ENCODE measurements at regions not wholly inside any gene's neighbourhood (a gene's known extent, or its start where the extent isn't known, plus 50 kb on each side); places are given as distances from the start of the nearest gene placed in this dataset.

DNA sequence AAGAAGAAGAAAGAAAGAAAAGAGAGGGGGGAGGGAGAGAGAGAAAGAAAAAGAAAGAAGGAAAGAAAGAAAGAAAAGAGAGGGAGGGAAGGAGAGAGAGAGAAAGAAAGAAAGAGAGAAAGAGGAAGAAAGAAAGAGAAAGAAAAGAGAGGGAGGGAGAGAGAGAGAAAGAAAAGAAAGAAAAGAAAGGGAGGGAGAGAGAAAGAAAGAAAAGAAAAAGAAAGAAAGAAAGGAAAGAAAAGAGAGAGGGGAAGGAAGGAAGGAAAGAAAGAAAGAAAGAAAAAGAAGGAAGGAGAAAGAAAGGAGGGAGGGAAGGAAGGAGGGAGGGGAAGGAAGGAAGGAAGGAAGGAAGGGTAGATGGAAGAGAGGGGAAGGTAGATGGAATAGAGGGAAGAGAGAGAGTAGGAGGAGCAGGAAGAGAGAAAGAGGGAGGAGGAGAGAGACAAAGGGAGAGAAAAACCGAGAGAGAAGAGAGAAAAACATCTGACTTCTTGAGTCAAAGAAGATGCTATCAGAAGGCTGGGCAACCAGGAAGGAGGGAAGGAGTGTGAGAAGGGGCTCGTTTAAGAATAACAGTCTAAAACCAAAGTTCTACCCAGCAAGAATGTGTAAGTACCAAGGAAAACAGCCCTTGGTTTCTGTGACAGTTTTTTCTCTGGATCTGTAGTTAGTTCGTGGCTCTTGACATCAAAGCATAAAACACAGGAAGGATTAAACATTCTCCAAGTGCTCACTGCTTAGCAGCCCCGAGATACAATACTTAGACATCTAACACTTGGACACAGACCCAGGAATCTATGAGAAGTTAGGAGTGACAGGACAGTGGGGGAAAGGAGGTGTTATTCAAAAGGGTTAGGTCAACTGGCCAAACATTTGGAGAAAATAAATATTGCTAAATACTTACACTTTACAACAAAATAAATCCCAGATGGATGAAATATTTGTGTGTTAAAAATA lies 131.9 kb upstream of the STMND1 start:
- TF ChIP-seq POLR2A (IDR thresholded peaks at IDR 0.05) (no peak), EP300 (IDR thresholded peaks at IDR 0.05; ENCODE audit: low read depth) (no peak), POLR2AphosphoS5 (IDR thresholded peaks at IDR 0.05) (no peak)
- TF ChIP-seq, protein P1, sequence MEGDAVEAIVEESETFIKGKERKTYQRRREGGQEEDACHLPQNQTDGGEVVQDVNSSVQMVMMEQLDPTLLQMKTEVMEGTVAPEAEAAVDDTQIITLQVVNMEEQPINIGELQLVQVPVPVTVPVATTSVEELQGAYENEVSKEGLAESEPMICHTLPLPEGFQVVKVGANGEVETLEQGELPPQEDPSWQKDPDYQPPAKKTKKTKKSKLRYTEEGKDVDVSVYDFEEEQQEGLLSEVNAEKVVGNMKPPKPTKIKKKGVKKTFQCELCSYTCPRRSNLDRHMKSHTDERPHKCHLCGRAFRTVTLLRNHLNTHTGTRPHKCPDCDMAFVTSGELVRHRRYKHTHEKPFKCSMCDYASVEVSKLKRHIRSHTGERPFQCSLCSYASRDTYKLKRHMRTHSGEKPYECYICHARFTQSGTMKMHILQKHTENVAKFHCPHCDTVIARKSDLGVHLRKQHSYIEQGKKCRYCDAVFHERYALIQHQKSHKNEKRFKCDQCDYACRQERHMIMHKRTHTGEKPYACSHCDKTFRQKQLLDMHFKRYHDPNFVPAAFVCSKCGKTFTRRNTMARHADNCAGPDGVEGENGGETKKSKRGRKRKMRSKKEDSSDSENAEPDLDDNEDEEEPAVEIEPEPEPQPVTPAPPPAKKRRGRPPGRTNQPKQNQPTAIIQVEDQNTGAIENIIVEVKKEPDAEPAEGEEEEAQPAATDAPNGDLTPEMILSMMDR (IDR thresholded peaks at IDR 0.05): no peak
- Histone ChIP-seq H3K9me3 (no peaks in the 10 kb centered on the region), H3K27me3 (peaks cover 8% of the 10 kb centered on the region), H3K4me1 (peaks cover 0 to 3% (median 0%) of the 10 kb centered on the region in 4 donors), H3K27ac (no peak overlapping the region), H3K4me3 (no peak overlapping the region), H3K36me3 (no peaks in the 10 kb centered on the region)
- intact Hi-C loops (cut with DNase I; ENCODE audit: low total_unique reads): no loop called here
- DNase-seq: no peak
- 12 to 19% methylated on average over 4 of the region's 4 CpGs for WGBS, 2 donors (ENCODE audit: low coverage in 1 of 2)
- in situ Hi-C loops (cut with MboI; ENCODE audit: low pct_ligation_motif_present in 1 of 4, low pct_unique_long_range_greater_than_20kb in 1 of 4, low sequenced_read_pairs in 3 of 4): loop anchor here in 3 of 4 donors (10.0 to 25.0 kb wide), 4 partner anchors 205 to 635 kb away; partner anchors contain the start of gene ATXN1 (in 1 of the 3)

DNA sequence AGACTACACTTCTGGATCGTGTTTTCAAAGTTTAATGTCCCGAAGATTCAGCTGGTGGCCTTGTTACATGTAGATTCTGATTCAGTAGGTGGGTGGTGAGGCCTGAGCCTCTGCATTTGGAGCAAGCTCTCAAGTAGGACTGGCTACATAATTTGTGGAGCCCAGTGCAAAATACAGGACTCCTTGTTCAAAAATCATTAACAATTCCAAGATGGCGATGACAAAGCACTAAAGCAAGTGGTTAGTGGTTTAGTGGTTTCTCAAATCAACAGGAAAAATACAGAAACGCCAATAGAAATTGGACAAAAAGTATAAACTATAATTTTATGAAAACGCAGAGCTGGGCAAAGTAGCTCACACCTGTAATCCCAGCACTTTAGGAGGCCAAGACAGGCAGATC lies 133.7 kb upstream of the STMND1 start:
- intact Hi-C loops (cut with DNase I; ENCODE audit: low total_unique reads): no loop called here
- DNase-seq: no peak
- in situ Hi-C loops (cut with MboI; ENCODE audit: low pct_ligation_motif_present in 1 of 4, low pct_unique_long_range_greater_than_20kb in 1 of 4, low sequenced_read_pairs in 3 of 4): loop anchor here in 3 of 4 donors (10.0 to 25.0 kb wide), 4 partner anchors 203 to 633 kb away; partner anchors contain the start of gene ATXN1 (in 1 of the 3)
- no peaks in the 10 kb centered on the region for H3K9me3 ChIP-seq
- no peaks in the 10 kb centered on the region for H3K36me3 ChIP-seq
- TF ChIP-seq EP300 (IDR thresholded peaks at IDR 0.05; ENCODE audit: low read depth): no peak
- TF ChIP-seq POLR2AphosphoS5 (IDR thresholded peaks at IDR 0.05): no peak
- no peak for TF ChIP-seq POLR2A (IDR thresholded peaks at IDR 0.05)
- TF ChIP-seq, protein P1 (IDR thresholded peaks at IDR 0.05): no peak
- 81 to 84% methylated on average over 4 to 5 of the region's 5 CpGs for WGBS, 2 donors (ENCODE audit: low coverage in 1 of 2)
- H3K4me1 ChIP-seq: peaks cover 0 to 7% (median 0%) of the 10 kb centered on the region in 4 donors
- no peak overlapping the region for H3K27ac ChIP-seq
- H3K4me3 ChIP-seq: no peak overlapping the region
- H3K27me3 ChIP-seq: peaks cover 8% of the 10 kb centered on the region

DNA sequence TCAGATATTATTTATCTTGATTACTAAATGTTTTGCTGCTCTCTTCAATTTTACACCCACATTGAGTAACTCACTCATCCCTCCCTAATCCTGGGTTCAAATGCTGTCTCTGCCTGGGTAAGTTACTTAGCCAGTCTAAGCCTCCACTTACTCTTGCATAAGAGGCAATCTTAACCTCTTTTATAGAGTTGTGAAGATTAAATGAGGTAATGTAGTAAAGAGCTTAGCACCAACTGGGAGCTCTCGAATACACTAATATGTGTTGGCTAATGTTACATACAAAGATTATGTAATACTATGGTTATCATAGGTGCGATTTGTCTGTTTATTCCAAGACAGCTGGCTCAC lies 134.4 kb upstream of the STMND1 start:
- TF ChIP-seq POLR2AphosphoS5 (IDR thresholded peaks at IDR 0.05) (no peak), POLR2A (IDR thresholded peaks at IDR 0.05) (no peak), EP300 (IDR thresholded peaks at IDR 0.05; ENCODE audit: low read depth) (no peak)
- TF ChIP-seq, protein P1 (IDR thresholded peaks at IDR 0.05): no peak
- WGBS, 2 donors (ENCODE audit: low coverage in 1 of 2): 63 to 89% methylated on average over 2 of the region's 2 CpGs
- in situ Hi-C loops (cut with MboI; ENCODE audit: low pct_ligation_motif_present in 1 of 4, low pct_unique_long_range_greater_than_20kb in 1 of 4, low sequenced_read_pairs in 3 of 4): loop anchor here in 3 of 4 donors (10.0 to 25.0 kb wide), 4 partner anchors 203 to 633 kb away; partner anchors contain the start of gene ATXN1 (in 1 of the 3)

DNA sequence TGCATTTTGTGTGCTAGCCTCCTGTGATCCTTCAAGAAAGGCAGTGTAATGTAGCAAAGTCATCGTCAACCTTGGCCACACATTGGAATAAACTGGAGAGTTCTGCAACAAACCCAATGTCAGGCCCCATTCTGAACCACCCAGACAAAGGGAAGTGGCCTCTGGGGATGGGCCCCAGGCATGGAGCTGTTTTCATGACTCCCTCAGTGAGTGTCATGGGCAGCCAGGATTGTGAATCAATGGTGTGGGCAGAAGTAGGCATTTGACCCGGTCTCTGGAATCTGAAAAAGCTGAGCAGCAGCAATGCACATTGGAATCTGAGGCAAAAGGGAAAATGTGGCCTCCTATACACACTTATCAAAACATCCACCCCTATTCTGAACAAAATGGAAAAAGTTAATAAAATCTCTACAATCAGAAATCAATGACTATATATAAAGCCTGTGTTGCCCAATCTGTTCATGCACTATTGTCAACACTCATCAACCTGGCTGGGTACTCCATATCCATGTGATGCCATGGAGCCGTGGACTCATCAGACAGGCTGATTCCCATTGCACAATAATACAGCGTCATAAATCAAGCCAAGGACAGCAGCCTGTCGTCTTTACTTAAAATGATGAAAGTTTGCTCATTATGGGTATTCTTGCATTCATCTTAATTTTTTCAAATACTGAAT lies 134.9 kb upstream of the STMND1 start:
- no peaks in the 10 kb centered on the region for H3K9me3 ChIP-seq
- in situ Hi-C loops (cut with MboI; ENCODE audit: low pct_ligation_motif_present in 1 of 4, low pct_unique_long_range_greater_than_20kb in 1 of 4, low sequenced_read_pairs in 3 of 4): loop anchor here in 3 of 4 donors (10.0 to 25.0 kb wide), 4 partner anchors 202 to 632 kb away; partner anchors contain the start of gene ATXN1 (in 1 of the 3)
- intact Hi-C loops (cut with DNase I; ENCODE audit: low total_unique reads): no loop called here
- WGBS, 2 donors (ENCODE audit: low coverage in 1 of 2): 87 to 89% methylated on average over 3 to 5 of the region's 5 CpGs
- H3K4me3 ChIP-seq: no peak overlapping the region
- H3K36me3 ChIP-seq: no peaks in the 10 kb centered on the region
- peaks cover 0 to 7% (median 0%) of the 10 kb centered on the region in 4 donors for H3K4me1 ChIP-seq
- TF ChIP-seq POLR2AphosphoS5 (IDR thresholded peaks at IDR 0.05) (no peak), EP300 (IDR thresholded peaks at IDR 0.05; ENCODE audit: low read depth) (no peak), POLR2A (IDR thresholded peaks at IDR 0.05) (no peak)
- TF ChIP-seq, protein P1 (IDR thresholded peaks at IDR 0.05): no peak
- DNase-seq: no peak
- H3K27ac ChIP-seq: no peak overlapping the region
- peaks cover 8% of the 10 kb centered on the region for H3K27me3 ChIP-seq

More for the DNA sequence above, 134.4 kb upstream of the STMND1 start:
- intact Hi-C loops (cut with DNase I; ENCODE audit: low total_unique reads): no loop called here
- Histone ChIP-seq H3K36me3 (no peaks in the 10 kb centered on the region), H3K9me3 (no peaks in the 10 kb centered on the region), H3K27me3 (peaks cover 8% of the 10 kb centered on the region), H3K27ac (no peak overlapping the region), H3K4me1 (peaks cover 0 to 7% (median 0%) of the 10 kb centered on the region in 4 donors), H3K4me3 (no peak overlapping the region)
- DNase-seq: no peak
